Lower leg skin (tissue), 4 donors: ENCODE measurements at regions not wholly inside any gene's neighbourhood (a gene's known extent, or its start where the extent isn't known, plus 50 kb on each side); places are given as distances from the start of the nearest gene placed in this dataset.

ENCODE experiments used
- DNase-seq, 2 donors: peaks; one replicate each; pipeline ENCODE4 v3.0.0-alpha.2; 2019; ENCODE audit warnings: low spot score in 2 of 2
- H3K4me3 ChIP-seq: fragments of 200-600 bp; sonication (generic); 2 replicates; pipeline ENCODE4 v1.5.1; 2017; ENCODE audit warnings: mild to moderate bottlenecking, low read depth; ENCODE audit not compliant: poor library complexity, severe bottlenecking
- CTCF ChIP-seq, 3 donors: fragments of 450-650 bp; IDR thresholded peaks; one replicate each; pipeline ENCODE4 v1.5.1; 2016; ENCODE audit warnings: antibody characterized with exemption in 3 of 3, mild to moderate bottlenecking in 3 of 3, moderate library complexity in 2 of 3
- POLR2A ChIP-seq, 2 donors: fragments of 450-650 bp; IDR thresholded peaks; one replicate each; pipeline ENCODE4 v1.6.1; 2016 to 2017; ENCODE audit warnings: antibody characterized with exemption in 2 of 2, mild to moderate bottlenecking in 1 of 2, moderate library complexity in 1 of 2
- WGBS, 2 donors: methylation state at CpG; one replicate each; pipeline ENCODE4 v1.1.5; 2018; 5-methylcytosine and 5-hydroxymethylcytosine counted together
- intact Hi-C: fragments of 100-400 bp; cut with DNase I; formaldehyde crosslinking; loops from one replicate; pipeline ENCODE4 v1.15.0; 2023; ENCODE audit warnings: low total_unique reads

GRCh38 chr5:26569929-26570258, 468.5 kb downstream of the CDH9 start:
- 94% methylated on average over 12 to 14 of the region's 14 CpGs for WGBS, 2 donors
- H3K4me3 ChIP-seq = no peak overlapping the region
- DNase-seq = no peak
- no peak for TF ChIP-seq POLR2A (IDR thresholded peaks at IDR 0.05)
- TF ChIP-seq CTCF (IDR thresholded peaks at IDR 0.05) = no peak
- intact Hi-C loops = no loop called here

- TF ChIP-seq CTCF (IDR thresholded peaks at IDR 0.05) = no peak
- TF ChIP-seq POLR2A (IDR thresholded peaks at IDR 0.05) = no peak
- no peak overlapping the region for H3K4me3 ChIP-seq
- WGBS, 2 donors = 89% methylated on average over 23 of the region's 26 CpGs
- intact Hi-C loops = no loop called here
- no peak for DNase-seq
Observed at GRCh38 chr5:26569241-26569928, 469.0 kb downstream of the CDH9 start.

GRCh38 chr5:26568316-26568715, 470.1 kb downstream of the CDH9 start:
- WGBS, 2 donors = 68 to 83% methylated on average over 9 of the region's 9 CpGs
- no peak for DNase-seq
- TF ChIP-seq CTCF (IDR thresholded peaks at IDR 0.05) (no peak), POLR2A (IDR thresholded peaks at IDR 0.05) (no peak)
- no peak overlapping the region for H3K4me3 ChIP-seq
- intact Hi-C loops = no loop called here

- no peak for DNase-seq
- TF ChIP-seq POLR2A (IDR thresholded peaks at IDR 0.05) (no peak), CTCF (IDR thresholded peaks at IDR 0.05) (no peak)
- 86 to 94% methylated on average over 2 of the region's 2 CpGs for WGBS, 2 donors
- intact Hi-C loops = no loop called here
- no peak overlapping the region for H3K4me3 ChIP-seq
Observed at GRCh38 chr5:26563979-26564378, 474.4 kb downstream of the CDH9 start.

GRCh38 chr5:26553079-26553478, 485.3 kb downstream of the CDH9 start:
- WGBS, 2 donors = 76 to 77% methylated on average over 2 of the region's 2 CpGs
- DNase-seq = no peak
- H3K4me3 ChIP-seq = no peak overlapping the region
- intact Hi-C loops = no loop called here
- TF ChIP-seq POLR2A (IDR thresholded peaks at IDR 0.05) = no peak
- TF ChIP-seq CTCF (IDR thresholded peaks at IDR 0.05) = no peak

GRCh38 chr5:26543987-26544386, 494.4 kb downstream of the CDH9 start:
- TF ChIP-seq POLR2A (IDR thresholded peaks at IDR 0.05) = no peak
- TF ChIP-seq CTCF (IDR thresholded peaks at IDR 0.05) = no peak
- no peak for DNase-seq
- WGBS, 2 donors = 93 to 100% methylated on average over 1 of the region's 1 CpG

More at GRCh38 chr5:26543987-26544386, 494.4 kb downstream of the CDH9 start:
- H3K4me3 ChIP-seq = no peak overlapping the region
- intact Hi-C loops = no loop called here
